H4 (cell line): ENCODE measurements at regions not wholly inside any gene's neighbourhood (a gene's known extent, or its start where the extent isn't known, plus 50 kb on each side); places are given as distances from the start of the nearest gene placed in this dataset.

Source experiments
- DNase-seq: peaks from one replicate; pipeline ENCODE4 v3.0.0-alpha.2; 2015; ENCODE audit warnings: low spot score

- no peak for DNase-seq
These were observed 54.4 kb upstream of the PIK3R1 start for GRCh38 chr5:68161156-68161555.

- no peak for DNase-seq
These were observed 56.2 kb upstream of the PIK3R1 start for GRCh38 chr5:68159224-68159951.

- DNase-seq, result no peak
These were observed 59.6 kb upstream of the PIK3R1 start for GRCh38 chr5:68155940-68156339.

- DNase-seq, result no peak
These were observed 61.3 kb upstream of the PIK3R1 start for GRCh38 chr5:68154119-68154857.

GRCh38 chr5:68151812-68152211 lies 63.7 kb upstream of the PIK3R1 start:
- DNase-seq, result no peak

- DNase-seq, result no peak
These were observed 66.4 kb upstream of the PIK3R1 start for GRCh38 chr5:68149189-68149588.

GRCh38 chr5:68148096-68148495 lies 67.5 kb upstream of the PIK3R1 start:
- no peak for DNase-seq

GRCh38 chr5:68147659-68148058 lies 67.9 kb upstream of the PIK3R1 start:
- no peak for DNase-seq

GRCh38 chr5:68141494-68141893 lies 74.1 kb upstream of the PIK3R1 start:
- peak; percentile 6 for DNase-seq

GRCh38 chr5:68140763-68141162 lies 74.8 kb upstream of the PIK3R1 start:
- no peak for DNase-seq

GRCh38 chr5:68139611-68140441 lies 75.7 kb upstream of the PIK3R1 start:
- DNase-seq, result no peak

GRCh38 chr5:68137511-68138140 lies 77.9 kb upstream of the PIK3R1 start:
- no peak for DNase-seq

GRCh38 chr5:68134669-68135313 lies 80.8 kb upstream of the PIK3R1 start:
- DNase-seq, result no peak

GRCh38 chr5:68134033-68134668 lies 81.4 kb upstream of the PIK3R1 start:
- no peak for DNase-seq

- no peak for DNase-seq
These were observed 85.3 kb upstream of the PIK3R1 start for GRCh38 chr5:68130253-68130652.

GRCh38 chr5:68129364-68129763 lies 86.2 kb upstream of the PIK3R1 start:
- DNase-seq, result no peak

- DNase-seq, result no peak
These were observed 88.7 kb upstream of the PIK3R1 start for GRCh38 chr5:68126886-68127285.

- DNase-seq, result no peak
These were observed 92.9 kb upstream of the PIK3R1 start for GRCh38 chr5:68122439-68123328.

GRCh38 chr5:68116868-68117411 lies 98.6 kb upstream of the PIK3R1 start:
- no peak for DNase-seq

- no peak for DNase-seq
These were observed 99.1 kb upstream of the PIK3R1 start for GRCh38 chr5:68116408-68116807.
